Posterior cingulate gyrus (tissue), 11 donors: ENCODE measurements at regions not wholly inside any gene's neighbourhood (a gene's known extent, or its start where the extent isn't known, plus 50 kb on each side); places are given as distances from the start of the nearest gene placed in this dataset.

Source experiments
- DNase-seq, 10 donors: peaks; one replicate each; pipeline versions ENCODE4 v3.0.0 to v3.0.0-alpha.2; 2020 to 2021; ENCODE audit warnings: mixed read lengths in 3 of 10
- intact Hi-C: fragments of 100-400 bp; cut with DNase I; formaldehyde crosslinking; loops from one replicate; pipeline ENCODE4 v1.15.1; 2023

- intact Hi-C loops = no loop called here
Observed at GRCh38 chr14:97687944-97688630, 890.9 kb downstream of the VRK1 start.

GRCh38 chr14:97688631-97689336 is 891.6 kb downstream of the VRK1 start:
- intact Hi-C loops = no loop called here
- DNase-seq = no peak

More at GRCh38 chr14:97687944-97688630, 890.9 kb downstream of the VRK1 start:
- DNase-seq = no peak

GRCh38 chr14:97692084-97692483 is 894.9 kb downstream of the VRK1 start:
- no peak for DNase-seq
- intact Hi-C loops = no loop called here

- DNase-seq = no peak
- intact Hi-C loops = no loop called here
Observed at GRCh38 chr14:97695456-97695981, 898.3 kb downstream of the VRK1 start.

- intact Hi-C loops = no loop called here
- no peak for DNase-seq
Observed at GRCh38 chr14:97697772-97698171, 900.6 kb downstream of the VRK1 start.

- DNase-seq = no peak
- intact Hi-C loops = no loop called here
Observed at GRCh38 chr14:97699026-97699425, 901.8 kb downstream of the VRK1 start.

GRCh38 chr14:97703006-97703760 is 906.0 kb downstream of the VRK1 start:
- intact Hi-C loops = no loop called here
- DNase-seq = no peak

GRCh38 chr14:97704316-97704885 is 907.2 kb downstream of the VRK1 start:
- intact Hi-C loops = no loop called here
- DNase-seq = no peak

- intact Hi-C loops = no loop called here
- no peak for DNase-seq
Observed at GRCh38 chr14:97705107-97705506, 907.9 kb downstream of the VRK1 start.

GRCh38 chr14:97705976-97706375 is 908.8 kb downstream of the VRK1 start:
- intact Hi-C loops = no loop called here

GRCh38 chr14:97706819-97707218 is 909.6 kb downstream of the VRK1 start:
- DNase-seq = no peak
- intact Hi-C loops = no loop called here

More at GRCh38 chr14:97705976-97706375, 908.8 kb downstream of the VRK1 start:
- no peak for DNase-seq

GRCh38 chr14:97707603-97708002 is 910.4 kb downstream of the VRK1 start:
- no peak for DNase-seq
- intact Hi-C loops = no loop called here

GRCh38 chr14:97709552-97709951 is 912.4 kb downstream of the VRK1 start:
- intact Hi-C loops = no loop called here

GRCh38 chr14:97710726-97711125 is 913.5 kb downstream of the VRK1 start:
- no peak for DNase-seq
- intact Hi-C loops = no loop called here

More at GRCh38 chr14:97709552-97709951, 912.4 kb downstream of the VRK1 start:
- no peak for DNase-seq

- no peak for DNase-seq
- intact Hi-C loops = no loop called here
Observed at GRCh38 chr14:97712471-97712870, 915.3 kb downstream of the VRK1 start.

- intact Hi-C loops = no loop called here
Observed at GRCh38 chr14:97713023-97713422, 915.8 kb downstream of the VRK1 start.

GRCh38 chr14:97718886-97719442 is 921.8 kb downstream of the VRK1 start:
- no peak for DNase-seq
- intact Hi-C loops = no loop called here

More at GRCh38 chr14:97713023-97713422, 915.8 kb downstream of the VRK1 start:
- DNase-seq = no peak

- intact Hi-C loops = no loop called here
- no peak for DNase-seq
Observed at GRCh38 chr14:97719931-97720330, 922.7 kb downstream of the VRK1 start.

GRCh38 chr14:97723351-97723750 is 926.2 kb downstream of the VRK1 start:
- intact Hi-C loops = no loop called here

GRCh38 chr14:97723819-97724218 is 926.6 kb downstream of the VRK1 start:
- DNase-seq = no peak
- intact Hi-C loops = no loop called here

More at GRCh38 chr14:97723351-97723750, 926.2 kb downstream of the VRK1 start:
- no peak for DNase-seq
